ENCODE measurements at regions not wholly inside any gene's neighbourhood (a gene's known extent, or its start where the extent isn't known, plus 50 kb on each side); places are given as distances from the start of the nearest gene placed in this dataset.

DNA sequence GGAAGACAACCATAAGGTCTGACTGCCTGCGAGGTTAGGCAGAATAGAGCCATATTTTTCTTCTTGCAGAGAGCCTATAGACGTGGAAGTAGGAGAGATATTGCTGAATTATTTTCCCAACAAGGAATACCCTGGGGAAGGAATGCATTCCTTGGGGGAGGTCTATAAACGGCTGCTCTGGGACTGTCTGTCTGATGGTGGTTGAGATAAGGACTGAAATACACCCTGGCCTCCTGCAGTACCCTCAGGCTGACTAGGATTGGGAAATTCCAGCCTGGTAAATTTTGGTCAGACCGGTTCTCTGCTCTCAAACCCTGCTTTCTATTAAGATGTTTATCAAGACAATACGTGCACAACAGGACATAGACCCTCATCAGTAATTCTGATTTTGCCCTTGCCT is 617.5 kb upstream of the GRIN3A start:
- TF ChIP-seq, protein P1, sequence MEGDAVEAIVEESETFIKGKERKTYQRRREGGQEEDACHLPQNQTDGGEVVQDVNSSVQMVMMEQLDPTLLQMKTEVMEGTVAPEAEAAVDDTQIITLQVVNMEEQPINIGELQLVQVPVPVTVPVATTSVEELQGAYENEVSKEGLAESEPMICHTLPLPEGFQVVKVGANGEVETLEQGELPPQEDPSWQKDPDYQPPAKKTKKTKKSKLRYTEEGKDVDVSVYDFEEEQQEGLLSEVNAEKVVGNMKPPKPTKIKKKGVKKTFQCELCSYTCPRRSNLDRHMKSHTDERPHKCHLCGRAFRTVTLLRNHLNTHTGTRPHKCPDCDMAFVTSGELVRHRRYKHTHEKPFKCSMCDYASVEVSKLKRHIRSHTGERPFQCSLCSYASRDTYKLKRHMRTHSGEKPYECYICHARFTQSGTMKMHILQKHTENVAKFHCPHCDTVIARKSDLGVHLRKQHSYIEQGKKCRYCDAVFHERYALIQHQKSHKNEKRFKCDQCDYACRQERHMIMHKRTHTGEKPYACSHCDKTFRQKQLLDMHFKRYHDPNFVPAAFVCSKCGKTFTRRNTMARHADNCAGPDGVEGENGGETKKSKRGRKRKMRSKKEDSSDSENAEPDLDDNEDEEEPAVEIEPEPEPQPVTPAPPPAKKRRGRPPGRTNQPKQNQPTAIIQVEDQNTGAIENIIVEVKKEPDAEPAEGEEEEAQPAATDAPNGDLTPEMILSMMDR (IDR thresholded peaks at IDR 0.05; ENCODE audit: low read depth, low read length, missing input control), result no peak
- no peak for TF ChIP-seq RAD21 (IDR thresholded peaks at IDR 0.05)

Measured in liver (tissue), 3 donors.